DOHH2 (cell line): ENCODE measurements at regions not wholly inside any gene's neighbourhood (a gene's known extent, or its start where the extent isn't known, plus 50 kb on each side); places are given as distances from the start of the nearest gene placed in this dataset.

Experiments
- H3F3A ChIP-seq: fragments of 200-600 bp; sonication (generic), shearing (Covaris generic); 2 replicates; pipeline ENCODE4 v1.6.0; 2016; ENCODE audit warnings: antibody characterized with exemption, mild to moderate bottlenecking; ENCODE audit not compliant: control insufficient read depth, insufficient read depth
- H3K27ac ChIP-seq: fragments of 200-600 bp; sonication (generic); 2 replicates; pipeline ENCODE4 v1.5.1; 2014; ENCODE audit warnings: low read depth, mild to moderate bottlenecking, low read length, moderate library complexity
- H3K27me3 ChIP-seq: fragments of 200-600 bp; sonication (generic); 2 replicates; pipeline ENCODE4 v1.6.1; 2014; ENCODE audit warnings: mild to moderate bottlenecking, low read length, mixed read lengths; ENCODE audit not compliant: control insufficient read depth
- H3K36me3 ChIP-seq: fragments of 200-600 bp; sonication (generic); 2 replicates; pipeline ENCODE4 v1.6.1; 2014; ENCODE audit warnings: mild to moderate bottlenecking, low read length, moderate library complexity, mixed read lengths; ENCODE audit not compliant: control insufficient read depth
- H3K4me1 ChIP-seq: fragments of 200-600 bp; sonication (generic); 2 replicates; pipeline ENCODE4 v1.6.1; 2014; ENCODE audit warnings: mild to moderate bottlenecking, low read length, mixed read lengths; ENCODE audit not compliant: control insufficient read depth
- H3K4me2 ChIP-seq: fragments of 200-600 bp; sonication (generic); 2 replicates; pipeline ENCODE4 v1.6.0; 2014; ENCODE audit warnings: mild to moderate bottlenecking, low read length, moderate library complexity
- H3K4me3 ChIP-seq: fragments of 200-600 bp; sonication (generic); 2 replicates; pipeline ENCODE4 v1.5.1; 2014; ENCODE audit warnings: mild to moderate bottlenecking, low read length, mixed read lengths
- H3K79me2 ChIP-seq: fragments of 200-600 bp; sonication (generic); 2 replicates; pipeline ENCODE4 v1.6.1; 2014; ENCODE audit warnings: mild to moderate bottlenecking, low read length, mixed read lengths; ENCODE audit not compliant: control insufficient read depth
- H3K9me2 ChIP-seq: fragments of 200-600 bp; sonication (generic); replicated peaks from 2 replicates; pipeline ENCODE4 v1.6.1; 2014; ENCODE audit warnings: mild to moderate bottlenecking, low read length, mixed read lengths; ENCODE audit not compliant: control insufficient read depth
- H3K9me3 ChIP-seq: fragments of 200-600 bp; sonication (generic); 2 replicates; pipeline ENCODE4 v1.6.1; 2014; ENCODE audit warnings: antibody characterized with exemption, low read length, mixed read lengths; ENCODE audit not compliant: control insufficient read depth, insufficient read depth
- H4K20me1 ChIP-seq: fragments of 200-600 bp; sonication (generic); 2 replicates; pipeline ENCODE4 v1.6.0; 2014; ENCODE audit warnings: low read depth, mild to moderate bottlenecking, antibody characterized with exemption, low read length, moderate library complexity; ENCODE audit not compliant: control insufficient read depth, insufficient read depth
- CTCF ChIP-seq: fragments of 200-600 bp; sonication (generic); IDR thresholded peaks from one replicate; pipeline ENCODE4 v1.5.1; 2014; ENCODE audit warnings: antibody characterized with exemption, mild to moderate bottlenecking, low read depth, low read length; ENCODE audit not compliant: poor library complexity, severe bottlenecking
- EZH2phosphoT487 ChIP-seq: fragments of 200-600 bp; sonication (generic); IDR thresholded peaks from 2 replicates; pipeline ENCODE4 v1.6.1; 2017; ENCODE audit warnings: borderline replicate concordance, mild to moderate bottlenecking, antibody characterized with exemption, low read length, moderate library complexity, mixed read lengths

DNA sequence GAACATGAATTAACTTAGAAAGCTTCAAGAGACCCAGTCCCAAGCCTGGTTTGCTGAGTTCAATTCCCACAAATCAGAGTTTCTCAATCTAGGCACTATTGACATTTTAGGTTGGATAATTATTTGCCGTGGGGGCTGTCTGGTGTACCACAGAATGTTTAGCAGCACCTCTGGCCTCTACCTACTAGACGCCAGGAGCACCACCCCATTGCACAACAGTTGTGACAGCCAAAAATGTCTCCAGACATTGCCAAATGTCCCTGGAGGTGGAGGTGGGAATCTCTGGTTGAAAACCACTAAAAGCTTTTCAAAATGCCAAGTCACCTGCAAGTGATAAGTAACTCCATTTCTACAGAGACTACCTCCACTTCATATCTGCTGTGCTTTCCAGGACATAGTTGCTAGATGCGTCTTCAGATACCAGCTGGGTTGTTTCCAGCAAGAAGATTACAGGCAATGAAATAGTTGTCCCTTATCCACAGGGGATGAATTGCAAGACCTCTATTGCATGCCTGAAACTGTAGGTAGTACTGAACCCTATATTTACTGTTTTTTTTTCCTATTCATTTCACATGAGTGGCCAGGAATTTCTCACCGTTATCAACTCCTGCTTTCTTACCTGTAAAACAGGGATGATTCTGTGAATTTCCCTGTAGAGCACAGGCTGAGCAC is 554.3 kb downstream of the ZEB2 start:
- TF ChIP-seq CTCF (no peak), EZH2phosphoT487 (no peak)
- Histone ChIP-seq H3K27me3 (no peaks in the 10 kb centered on the region), H3K4me1 (no peaks in the 10 kb centered on the region), H4K20me1 (no peaks in the 10 kb centered on the region), H3K27ac (no peak overlapping the region), H3K9me2 (no peaks in the 10 kb centered on the region), H3K36me3 (no peaks in the 10 kb centered on the region), H3K4me3 (no peak overlapping the region), H3K4me2 (no peak overlapping the region), H3K79me2 (no peaks in the 10 kb centered on the region), H3F3A (no peaks in the 10 kb centered on the region), H3K9me3 (no peaks in the 10 kb centered on the region)

GRCh38 chr2:143964891-143965290 is 555.0 kb downstream of the ZEB2 start:
- Histone ChIP-seq H3K9me3 (no peaks in the 10 kb centered on the region), H3K36me3 (no peaks in the 10 kb centered on the region), H3K27ac (no peak overlapping the region), H3K9me2 (no peaks in the 10 kb centered on the region), H3K4me3 (no peak overlapping the region), H3F3A (no peaks in the 10 kb centered on the region), H3K79me2 (no peaks in the 10 kb centered on the region), H3K27me3 (no peaks in the 10 kb centered on the region), H4K20me1 (no peaks in the 10 kb centered on the region), H3K4me2 (no peak overlapping the region), H3K4me1 (no peaks in the 10 kb centered on the region)
- no peak for TF ChIP-seq CTCF
- TF ChIP-seq EZH2phosphoT487 = no peak

DNA sequence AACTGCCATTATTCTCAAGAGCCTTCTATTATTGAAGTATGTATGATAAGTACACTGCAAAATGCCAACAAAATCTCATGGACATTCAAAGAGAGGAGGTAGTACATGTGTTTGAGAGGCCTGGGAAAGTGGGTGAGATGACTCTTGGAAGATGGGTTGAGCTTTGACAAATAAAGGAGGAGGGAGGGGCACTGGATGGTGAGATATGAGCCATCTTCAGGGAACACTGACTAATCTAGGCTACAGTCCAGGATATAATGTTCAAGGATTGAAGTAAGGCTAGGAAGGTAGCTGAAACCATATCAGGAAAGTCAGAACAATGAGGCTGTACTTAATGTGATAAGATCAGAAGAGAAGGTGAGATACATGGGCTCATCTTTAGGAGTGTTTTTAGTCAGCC is 559.7 kb downstream of the ZEB2 start:
- Histone ChIP-seq H4K20me1 (no peaks in the 10 kb centered on the region), H3K9me3 (no peaks in the 10 kb centered on the region)
- no peak for TF ChIP-seq EZH2phosphoT487

GRCh38 chr2:143957321-143957720 is 562.6 kb downstream of the ZEB2 start:
- H4K20me1 ChIP-seq = no peaks in the 10 kb centered on the region
- no peaks in the 10 kb centered on the region for H3F3A ChIP-seq
- TF ChIP-seq EZH2phosphoT487 (no peak), CTCF (no peak)
- H3K36me3 ChIP-seq = no peaks in the 10 kb centered on the region
- H3K27ac ChIP-seq = no peak overlapping the region
- no peaks in the 10 kb centered on the region for H3K4me1 ChIP-seq
- H3K4me2 ChIP-seq = no peak overlapping the region
- no peaks in the 10 kb centered on the region for H3K27me3 ChIP-seq
- H3K4me3 ChIP-seq = no peak overlapping the region
- no peaks in the 10 kb centered on the region for H3K9me2 ChIP-seq
- H3K79me2 ChIP-seq = no peaks in the 10 kb centered on the region
- H3K9me3 ChIP-seq = no peaks in the 10 kb centered on the region

More for the DNA sequence above, 559.7 kb downstream of the ZEB2 start:
- Histone ChIP-seq H3K4me2 (no peak overlapping the region), H3K36me3 (no peaks in the 10 kb centered on the region), H3K27me3 (no peaks in the 10 kb centered on the region), H3K4me3 (no peak overlapping the region), H3K79me2 (no peaks in the 10 kb centered on the region), H3K27ac (no peak overlapping the region), H3K9me2 (no peaks in the 10 kb centered on the region), H3F3A (no peaks in the 10 kb centered on the region), H3K4me1 (no peaks in the 10 kb centered on the region)
